Hematopoietic multipotent progenitor cell treated with erythropoietin and hydrocortisone succinate and interleukin-3 and kit ligand, for 4 days (in vitro differentiated cells): ENCODE measurements at regions not wholly inside any gene's neighbourhood (a gene's known extent, or its start where the extent isn't known, plus 50 kb on each side); places are given as distances from the start of the nearest gene placed in this dataset.

Experiments used
- DNase-seq: peaks from one replicate; pipeline ENCODE4 v3.0.0-alpha.2; 2015

GRCh38 chr2:221676566-221677172, 104.6 kb upstream of the EPHA4 start:
- DNase-seq: no peak

- DNase-seq: no peak
Measured at GRCh38 chr2:221675201-221675908, 103.3 kb upstream of the EPHA4 start.

- no peak for DNase-seq
Measured at GRCh38 chr2:221674446-221674845, 102.3 kb upstream of the EPHA4 start.

DNA sequence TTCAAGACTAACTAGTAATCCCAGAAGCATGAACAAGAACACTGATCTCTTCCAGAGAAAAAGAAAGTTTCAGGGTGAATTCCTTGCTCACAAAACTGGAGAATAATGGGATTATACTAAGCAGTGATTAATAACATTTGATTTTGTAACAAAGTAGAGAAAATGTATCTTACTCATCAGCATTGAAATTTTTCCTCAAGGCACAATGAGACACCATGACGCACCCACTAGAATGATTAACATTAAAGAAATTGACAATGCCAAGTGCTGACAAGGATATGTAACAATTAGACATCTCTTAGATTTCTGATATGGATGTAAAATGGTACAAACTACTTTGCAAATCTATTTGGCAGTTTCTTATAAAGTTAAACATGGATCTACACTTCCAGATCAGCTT, 101.1 kb upstream of the EPHA4 start:
- no peak for DNase-seq

GRCh38 chr2:221671515-221671914, 99.4 kb upstream of the EPHA4 start:
- no peak for DNase-seq

DNA sequence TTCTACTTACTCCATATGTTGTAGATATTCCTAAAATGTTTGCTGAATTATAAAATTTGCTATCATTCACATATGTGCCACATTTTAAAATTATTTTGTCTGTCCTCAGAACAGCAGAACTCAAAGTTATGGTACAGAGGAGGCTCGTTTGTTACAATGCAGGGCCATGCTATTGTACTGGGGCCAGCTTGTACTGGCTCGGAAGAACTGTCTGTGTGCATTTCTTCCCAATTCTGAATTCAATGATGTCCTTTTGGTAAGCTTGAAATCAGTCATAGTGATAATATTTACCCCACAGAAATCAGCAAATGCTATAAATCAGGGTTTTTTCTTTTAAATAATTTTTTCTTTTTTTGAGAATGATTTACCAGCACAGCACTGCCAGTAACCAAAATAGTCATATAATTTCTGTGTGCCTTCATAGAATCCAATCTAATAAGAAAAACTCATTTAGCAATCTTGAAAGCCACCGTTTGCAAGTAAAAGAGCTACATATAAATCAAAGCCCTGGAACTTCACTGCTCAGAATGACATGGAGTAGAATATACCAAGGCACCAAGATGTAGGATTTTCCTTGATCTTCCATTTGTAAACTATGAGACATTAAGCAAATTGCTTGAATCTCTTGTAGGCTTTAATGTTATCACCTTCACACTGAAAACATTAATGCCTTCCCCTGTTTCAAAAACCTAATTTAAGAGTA, 90.7 kb upstream of the EPHA4 start:
- no peak for DNase-seq

DNA sequence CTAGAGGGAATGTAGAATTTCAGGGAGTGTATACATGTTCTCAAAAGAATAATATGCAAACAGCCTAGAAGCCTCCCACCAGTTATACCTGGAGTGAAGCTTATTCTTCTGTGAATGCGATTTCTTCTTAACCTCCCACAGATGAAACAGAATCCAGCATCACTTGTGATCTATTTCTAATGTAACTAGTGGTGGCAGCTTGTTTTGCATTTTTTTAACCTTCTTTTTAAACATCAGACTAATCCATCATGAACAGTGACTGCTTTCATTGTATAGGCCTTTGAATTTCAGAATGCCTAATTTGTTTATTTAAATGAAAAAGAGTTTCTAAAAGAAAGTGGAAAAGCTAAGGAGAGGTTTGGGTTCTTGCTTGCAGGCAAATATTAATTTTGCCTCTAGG, 85.7 kb upstream of the EPHA4 start:
- no peak for DNase-seq

GRCh38 chr2:221655300-221655699, 83.2 kb upstream of the EPHA4 start:
- no peak for DNase-seq

DNA sequence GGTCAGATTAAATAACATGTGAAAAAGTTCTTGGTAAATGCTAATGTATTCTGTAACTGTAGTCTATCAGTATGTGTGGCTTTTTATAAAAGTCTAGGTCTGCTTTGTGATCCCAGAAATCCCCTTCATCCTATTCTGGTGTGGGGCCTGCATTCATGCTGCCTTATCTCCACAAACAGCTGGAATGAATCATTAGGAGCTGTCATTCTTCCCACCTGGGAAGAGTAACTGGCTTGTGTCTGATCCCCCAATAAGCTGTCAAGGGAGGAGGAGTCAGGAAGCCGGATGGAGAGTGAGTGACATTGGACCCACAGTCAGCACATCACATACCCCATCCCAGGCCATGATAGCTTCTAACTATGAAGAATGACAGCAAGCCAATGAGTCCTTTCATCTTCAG, 81.1 kb upstream of the EPHA4 start:
- DNase-seq: no peak

- DNase-seq: no peak
Measured at GRCh38 chr2:221649051-221649775, 77.1 kb upstream of the EPHA4 start.

DNA sequence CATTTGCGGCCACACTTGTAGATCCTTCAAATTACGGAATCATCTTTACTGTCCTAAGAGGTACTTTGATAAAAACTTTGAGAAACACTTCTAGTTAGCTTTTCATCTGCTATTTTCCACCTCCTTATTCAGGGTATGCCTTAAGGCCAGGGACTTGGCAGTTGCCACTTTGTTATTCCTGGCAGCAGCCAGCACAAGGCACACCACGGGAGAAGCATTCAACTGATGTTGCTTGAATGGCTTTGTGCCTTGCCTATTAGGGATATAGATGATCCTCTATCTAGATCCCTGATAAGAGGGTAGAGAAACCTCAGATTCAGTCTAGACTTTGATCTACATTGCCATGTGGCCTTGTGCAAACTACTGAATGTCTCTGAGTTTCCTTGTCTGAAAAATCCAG, 70.3 kb upstream of the EPHA4 start:
- DNase-seq: no peak

GRCh38 chr2:221641181-221641871, 69.2 kb upstream of the EPHA4 start:
- DNase-seq: peak; percentile 53

DNA sequence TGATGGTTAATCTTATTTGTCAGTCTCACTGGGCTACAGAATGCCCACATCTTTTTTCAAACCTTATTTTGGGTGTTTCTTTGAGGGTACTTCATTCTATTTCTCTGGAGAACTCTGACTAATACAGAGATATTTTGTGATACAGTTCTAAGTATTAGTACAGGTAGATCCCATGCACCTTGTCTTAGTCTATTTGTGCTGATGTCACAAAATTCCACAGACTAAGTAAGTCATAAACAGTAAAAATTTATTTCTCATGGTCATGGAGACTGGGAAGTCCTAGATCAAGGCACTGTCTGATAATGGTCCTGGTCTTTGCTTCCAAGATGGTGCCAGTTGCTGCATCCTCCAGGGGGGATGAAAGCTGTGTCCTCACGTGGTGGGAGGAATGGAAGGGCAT, 68.6 kb upstream of the EPHA4 start:
- no peak for DNase-seq

- DNase-seq: no peak
Measured at GRCh38 chr2:221637851-221638250, 65.7 kb upstream of the EPHA4 start.

DNA sequence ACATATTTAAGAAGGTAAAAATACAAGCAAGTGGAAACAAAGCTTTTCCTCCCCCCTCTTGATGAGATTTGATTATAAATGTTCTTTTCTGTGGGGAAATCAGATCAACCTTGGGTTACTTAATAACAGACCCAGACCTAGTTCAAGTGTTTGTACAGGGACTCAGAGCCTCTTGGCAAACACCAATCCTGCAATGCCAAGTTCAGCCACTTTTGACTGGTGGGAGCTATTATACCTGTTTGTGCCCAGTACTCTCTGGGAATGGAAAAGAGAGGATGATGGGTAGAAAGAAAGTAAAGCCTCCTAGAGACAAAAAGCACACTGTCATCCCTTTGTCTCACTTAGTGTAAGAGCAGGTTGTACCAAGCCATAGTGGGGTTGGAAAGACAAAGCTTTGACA, 63.8 kb upstream of the EPHA4 start:
- no peak for DNase-seq

DNA sequence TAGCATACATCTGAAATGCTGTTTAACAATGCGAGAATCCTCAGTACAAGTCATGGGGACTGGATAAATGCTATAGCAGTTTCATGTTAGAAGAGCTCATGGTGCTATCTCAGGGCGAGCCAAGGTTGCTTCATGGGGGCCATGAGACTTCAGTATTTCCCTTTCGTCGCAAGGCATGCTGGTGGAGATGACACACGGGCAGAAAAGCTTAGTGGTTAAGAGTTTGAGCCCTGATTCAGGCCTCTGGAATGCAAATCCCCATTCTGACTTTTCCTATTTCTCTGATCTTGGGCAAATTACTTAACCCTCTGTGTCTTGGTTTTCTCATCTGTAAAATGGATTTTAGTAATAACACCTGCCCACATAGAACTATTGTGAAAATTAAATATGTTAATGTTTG, 57.4 kb upstream of the EPHA4 start:
- no peak for DNase-seq

DNA sequence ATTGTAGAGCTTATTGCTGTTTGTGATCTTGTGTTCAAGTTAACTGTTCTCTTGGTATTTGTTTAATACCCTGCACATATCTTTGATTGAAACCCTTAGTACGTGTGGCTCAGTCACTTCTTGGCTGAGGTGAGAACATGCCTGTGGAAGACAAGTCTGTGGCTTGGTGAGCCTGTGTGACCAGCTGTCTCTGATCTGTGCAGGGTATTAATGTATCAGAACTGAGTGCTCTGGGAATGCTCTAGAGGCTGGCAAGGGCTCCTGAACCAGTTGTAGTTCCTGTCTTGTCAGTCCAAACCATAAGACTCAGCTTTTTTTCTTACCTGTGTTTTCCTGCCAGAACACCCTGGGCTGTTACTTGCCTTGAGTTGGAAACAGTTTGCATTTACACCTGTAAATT, 52.4 kb upstream of the EPHA4 start:
- DNase-seq: no peak
